ENCODE measurements at regions not wholly inside any gene's neighbourhood (a gene's known extent, or its start where the extent isn't known, plus 50 kb on each side); places are given as distances from the start of the nearest gene placed in this dataset.

- H3K27ac ChIP-seq (ENCODE audit: low read depth, low read length): no peak overlapping the region
- no peaks in the 10 kb centered on the region for H3K4me1 ChIP-seq (ENCODE audit: control insufficient read depth, insufficient read depth, low read length)
- H3K9ac ChIP-seq (ENCODE audit: low read length): no peak overlapping the region
- no peaks in the 10 kb centered on the region for H3K36me3 ChIP-seq (ENCODE audit: control insufficient read depth, insufficient read depth, low read length)
- no peaks in the 10 kb centered on the region for H3K27me3 ChIP-seq (ENCODE audit: control insufficient read depth, insufficient read depth, low read length)
- H3K9me3 ChIP-seq (ENCODE audit: control insufficient read depth, insufficient read depth, low read depth, low read length): no peaks in the 10 kb centered on the region
- no peak overlapping the region for H3K4me3 ChIP-seq (ENCODE audit: low read depth, low read length)
These were observed 490.7 kb downstream of the TMEM114 start for GRCh38 chr16:8099586-8099985.

GRCh38 chr16:8098947-8099512, 491.3 kb downstream of the TMEM114 start:
- H3K27me3 ChIP-seq (ENCODE audit: control insufficient read depth, insufficient read depth, low read length): no peaks in the 10 kb centered on the region
- H3K9ac ChIP-seq (ENCODE audit: low read length): no peak overlapping the region
- H3K36me3 ChIP-seq (ENCODE audit: control insufficient read depth, insufficient read depth, low read length): no peaks in the 10 kb centered on the region
- no peaks in the 10 kb centered on the region for H3K9me3 ChIP-seq (ENCODE audit: control insufficient read depth, insufficient read depth, low read depth, low read length)
- H3K4me1 ChIP-seq (ENCODE audit: control insufficient read depth, insufficient read depth, low read length): no peaks in the 10 kb centered on the region
- H3K4me3 ChIP-seq (ENCODE audit: low read depth, low read length): no peak overlapping the region
- no peak overlapping the region for H3K27ac ChIP-seq (ENCODE audit: low read depth, low read length)

- Histone ChIP-seq H3K27me3 (ENCODE audit: control insufficient read depth, insufficient read depth, low read length) (no peaks in the 10 kb centered on the region), H3K9ac (ENCODE audit: low read length) (no peak overlapping the region), H3K4me3 (ENCODE audit: low read depth, low read length) (no peak overlapping the region), H3K36me3 (ENCODE audit: control insufficient read depth, insufficient read depth, low read length) (no peaks in the 10 kb centered on the region), H3K9me3 (ENCODE audit: control insufficient read depth, insufficient read depth, low read depth, low read length) (no peaks in the 10 kb centered on the region), H3K4me1 (ENCODE audit: control insufficient read depth, insufficient read depth, low read length) (no peaks in the 10 kb centered on the region), H3K27ac (ENCODE audit: low read depth, low read length) (no peak overlapping the region)
These were observed 494.1 kb downstream of the TMEM114 start for GRCh38 chr16:8096211-8096610.

GRCh38 chr16:8094696-8095095, 495.6 kb downstream of the TMEM114 start:
- Histone ChIP-seq H3K4me3 (ENCODE audit: low read depth, low read length) (no peak overlapping the region), H3K9ac (ENCODE audit: low read length) (no peak overlapping the region), H3K4me1 (ENCODE audit: control insufficient read depth, insufficient read depth, low read length) (no peaks in the 10 kb centered on the region), H3K9me3 (ENCODE audit: control insufficient read depth, insufficient read depth, low read depth, low read length) (no peaks in the 10 kb centered on the region), H3K36me3 (ENCODE audit: control insufficient read depth, insufficient read depth, low read length) (no peaks in the 10 kb centered on the region), H3K27ac (ENCODE audit: low read depth, low read length) (no peak overlapping the region), H3K27me3 (ENCODE audit: control insufficient read depth, insufficient read depth, low read length) (no peaks in the 10 kb centered on the region)

GRCh38 chr16:8088820-8089338, 501.4 kb downstream of the TMEM114 start:
- H3K36me3 ChIP-seq (ENCODE audit: control insufficient read depth, insufficient read depth, low read length): no peaks in the 10 kb centered on the region
- no peak overlapping the region for H3K9ac ChIP-seq (ENCODE audit: low read length)
- no peaks in the 10 kb centered on the region for H3K4me1 ChIP-seq (ENCODE audit: control insufficient read depth, insufficient read depth, low read length)
- no peak overlapping the region for H3K4me3 ChIP-seq (ENCODE audit: low read depth, low read length)
- no peaks in the 10 kb centered on the region for H3K9me3 ChIP-seq (ENCODE audit: control insufficient read depth, insufficient read depth, low read depth, low read length)
- no peaks in the 10 kb centered on the region for H3K27me3 ChIP-seq (ENCODE audit: control insufficient read depth, insufficient read depth, low read length)
- H3K27ac ChIP-seq (ENCODE audit: low read depth, low read length): no peak overlapping the region

DNA sequence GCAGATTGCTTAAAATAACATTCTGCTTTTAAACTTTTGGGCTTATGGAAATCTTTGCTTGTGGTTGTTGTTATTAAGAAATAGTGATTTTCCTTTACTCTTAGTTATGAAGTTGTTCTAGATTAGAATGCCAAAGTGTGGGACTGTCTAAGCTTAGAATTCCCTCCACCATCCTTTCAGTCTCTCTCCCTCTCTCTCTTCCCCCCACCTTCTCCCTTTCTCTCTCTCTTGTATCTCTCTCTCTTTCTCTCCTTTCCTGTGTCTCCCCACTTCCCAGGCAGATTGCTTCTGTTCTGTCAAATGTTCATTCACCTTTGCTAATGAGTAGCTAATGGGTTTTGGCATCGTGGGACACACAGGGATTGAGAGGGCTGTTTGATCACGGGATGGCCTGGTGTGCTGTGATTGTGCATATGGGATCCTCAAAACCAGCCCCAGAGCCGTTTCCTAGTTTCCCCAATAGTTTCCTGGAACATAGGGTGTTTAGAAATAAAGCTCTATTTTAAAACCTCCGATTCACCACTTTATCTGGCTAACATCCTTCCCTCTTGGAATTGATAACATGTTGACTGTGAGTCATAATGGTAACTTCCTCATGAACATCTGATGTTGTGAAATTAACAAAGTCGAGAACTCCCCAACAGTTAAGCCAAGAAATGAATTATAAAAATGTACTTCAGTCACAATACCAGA, 502.6 kb downstream of the TMEM114 start:
- no peak overlapping the region for H3K27ac ChIP-seq (ENCODE audit: low read depth, low read length)
- H3K9me3 ChIP-seq (ENCODE audit: control insufficient read depth, insufficient read depth, low read depth, low read length): no peaks in the 10 kb centered on the region
- H3K36me3 ChIP-seq (ENCODE audit: control insufficient read depth, insufficient read depth, low read length): no peaks in the 10 kb centered on the region
- no peaks in the 10 kb centered on the region for H3K4me1 ChIP-seq (ENCODE audit: control insufficient read depth, insufficient read depth, low read length)
- H3K9ac ChIP-seq (ENCODE audit: low read length): no peak overlapping the region
- H3K27me3 ChIP-seq (ENCODE audit: control insufficient read depth, insufficient read depth, low read length): no peaks in the 10 kb centered on the region
- H3K4me3 ChIP-seq (ENCODE audit: low read depth, low read length): no peak overlapping the region

DNA sequence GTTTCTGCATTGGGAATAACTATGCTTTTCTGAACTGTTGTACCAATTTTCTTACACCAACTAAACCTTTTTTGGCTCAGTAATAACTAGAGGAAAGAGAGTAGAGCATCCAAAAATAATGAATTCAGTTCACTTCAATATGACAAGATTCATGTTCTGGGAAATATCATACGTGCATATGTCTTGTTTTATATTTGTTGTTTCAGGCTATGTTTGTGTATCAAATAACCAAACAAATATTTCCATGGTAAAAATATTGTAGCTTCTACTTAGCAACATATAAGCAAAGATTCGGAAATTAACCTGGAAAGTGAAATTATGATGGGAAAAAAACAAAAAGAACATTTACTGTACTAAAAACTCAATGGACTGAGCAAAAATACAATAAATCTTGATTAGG, 503.2 kb downstream of the TMEM114 start:
- no peaks in the 10 kb centered on the region for H3K9me3 ChIP-seq (ENCODE audit: control insufficient read depth, insufficient read depth, low read depth, low read length)
- no peaks in the 10 kb centered on the region for H3K4me1 ChIP-seq (ENCODE audit: control insufficient read depth, insufficient read depth, low read length)
- H3K27me3 ChIP-seq (ENCODE audit: control insufficient read depth, insufficient read depth, low read length): no peaks in the 10 kb centered on the region
- no peak overlapping the region for H3K27ac ChIP-seq (ENCODE audit: low read depth, low read length)
- H3K4me3 ChIP-seq (ENCODE audit: low read depth, low read length): no peak overlapping the region
- H3K36me3 ChIP-seq (ENCODE audit: control insufficient read depth, insufficient read depth, low read length): no peaks in the 10 kb centered on the region
- no peak overlapping the region for H3K9ac ChIP-seq (ENCODE audit: low read length)

DNA sequence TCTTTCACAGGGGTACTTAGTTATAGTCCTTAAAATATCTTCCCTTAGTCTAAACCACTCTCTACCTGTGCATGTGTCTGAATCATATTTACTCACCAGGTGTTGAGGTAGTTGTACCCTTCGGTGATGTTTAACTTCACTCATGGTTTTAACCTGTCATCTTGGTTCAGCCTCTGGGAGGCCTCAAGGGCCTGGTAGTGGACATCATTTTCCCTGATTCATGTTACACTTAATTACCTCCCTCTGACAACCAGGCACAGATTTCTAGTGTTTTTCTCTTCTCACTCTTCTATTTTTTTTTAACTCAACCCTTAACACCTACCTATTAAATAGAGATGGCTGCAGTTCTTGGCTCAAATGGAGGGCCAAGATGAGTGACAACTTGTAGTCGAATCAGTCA, 505.4 kb downstream of the TMEM114 start:
- Histone ChIP-seq H3K27ac (ENCODE audit: low read depth, low read length) (no peak overlapping the region), H3K36me3 (ENCODE audit: control insufficient read depth, insufficient read depth, low read length) (no peaks in the 10 kb centered on the region), H3K4me1 (ENCODE audit: control insufficient read depth, insufficient read depth, low read length) (no peaks in the 10 kb centered on the region), H3K4me3 (ENCODE audit: low read depth, low read length) (no peak overlapping the region), H3K9ac (ENCODE audit: low read length) (no peak overlapping the region), H3K27me3 (ENCODE audit: control insufficient read depth, insufficient read depth, low read length) (no peaks in the 10 kb centered on the region), H3K9me3 (ENCODE audit: control insufficient read depth, insufficient read depth, low read depth, low read length) (no peaks in the 10 kb centered on the region)

DNA sequence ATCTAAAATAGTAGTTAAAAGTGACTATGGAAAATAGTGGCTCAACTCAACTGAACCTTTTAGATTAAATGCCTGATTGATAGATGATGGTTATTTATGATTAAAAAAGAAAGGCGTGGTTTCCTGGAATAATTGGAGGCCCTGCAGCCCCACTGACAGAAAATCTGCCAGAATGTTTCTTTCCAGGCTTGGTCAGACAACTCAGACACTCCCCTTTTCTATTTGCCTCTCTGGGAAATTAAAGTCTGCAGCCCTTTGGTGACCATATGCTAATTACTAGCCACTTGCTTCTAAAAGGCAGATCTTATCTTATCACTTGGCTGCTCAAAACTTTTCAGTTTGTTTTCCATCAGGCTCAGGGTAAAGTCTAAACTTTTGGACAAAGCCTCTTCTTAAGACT, 506.0 kb downstream of the TMEM114 start:
- no peaks in the 10 kb centered on the region for H3K36me3 ChIP-seq (ENCODE audit: control insufficient read depth, insufficient read depth, low read length)
- no peak overlapping the region for H3K9ac ChIP-seq (ENCODE audit: low read length)
- H3K27ac ChIP-seq (ENCODE audit: low read depth, low read length): no peak overlapping the region
- no peak overlapping the region for H3K4me3 ChIP-seq (ENCODE audit: low read depth, low read length)
- no peaks in the 10 kb centered on the region for H3K27me3 ChIP-seq (ENCODE audit: control insufficient read depth, insufficient read depth, low read length)
- H3K4me1 ChIP-seq (ENCODE audit: control insufficient read depth, insufficient read depth, low read length): no peaks in the 10 kb centered on the region
- no peaks in the 10 kb centered on the region for H3K9me3 ChIP-seq (ENCODE audit: control insufficient read depth, insufficient read depth, low read depth, low read length)

DNA sequence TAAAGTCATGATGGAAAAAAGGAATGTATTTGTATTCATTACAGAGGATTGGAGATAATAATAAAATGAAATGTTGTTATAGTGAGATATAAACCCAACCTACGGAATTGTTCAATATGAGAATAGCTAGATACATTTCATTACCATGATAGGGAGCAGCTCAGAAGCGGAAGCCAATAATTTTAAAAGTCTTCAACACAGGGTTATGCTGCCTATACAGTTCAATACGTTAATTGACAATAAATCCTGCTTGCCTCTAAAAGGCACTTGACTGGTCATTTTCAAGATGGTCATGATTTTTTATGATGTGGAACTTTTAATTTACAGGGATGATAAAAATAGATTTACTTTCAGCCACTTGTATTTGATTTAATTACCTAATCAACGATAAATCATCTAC, 506.8 kb downstream of the TMEM114 start:
- no peak overlapping the region for H3K4me3 ChIP-seq (ENCODE audit: low read depth, low read length)
- H3K4me1 ChIP-seq (ENCODE audit: control insufficient read depth, insufficient read depth, low read length): no peaks in the 10 kb centered on the region
- H3K27me3 ChIP-seq (ENCODE audit: control insufficient read depth, insufficient read depth, low read length): no peaks in the 10 kb centered on the region
- no peaks in the 10 kb centered on the region for H3K9me3 ChIP-seq (ENCODE audit: control insufficient read depth, insufficient read depth, low read depth, low read length)
- no peak overlapping the region for H3K9ac ChIP-seq (ENCODE audit: low read length)
- H3K27ac ChIP-seq (ENCODE audit: low read depth, low read length): no peak overlapping the region
- no peaks in the 10 kb centered on the region for H3K36me3 ChIP-seq (ENCODE audit: control insufficient read depth, insufficient read depth, low read length)

GRCh38 chr16:8080817-8081216, 509.5 kb downstream of the TMEM114 start:
- Histone ChIP-seq H3K36me3 (ENCODE audit: control insufficient read depth, insufficient read depth, low read length) (no peaks in the 10 kb centered on the region), H3K27me3 (ENCODE audit: control insufficient read depth, insufficient read depth, low read length) (no peaks in the 10 kb centered on the region), H3K4me3 (ENCODE audit: low read depth, low read length) (no peak overlapping the region), H3K27ac (ENCODE audit: low read depth, low read length) (no peak overlapping the region), H3K9me3 (ENCODE audit: control insufficient read depth, insufficient read depth, low read depth, low read length) (0 out of 2 replicates have a peak, but pooled peaks cover 3% of the 10 kb centered on the region), H3K9ac (ENCODE audit: low read length) (no peak overlapping the region), H3K4me1 (ENCODE audit: control insufficient read depth, insufficient read depth, low read length) (no peaks in the 10 kb centered on the region)

Data from HUES6 (cell line).